Uterus (tissue), 2 donors: ENCODE measurements at regions not wholly inside any gene's neighbourhood (a gene's known extent, or its start where the extent isn't known, plus 50 kb on each side); places are given as distances from the start of the nearest gene placed in this dataset.

ENCODE experiments used
- POLR2A ChIP-seq, 2 donors: fragments of 450-650 bp; IDR thresholded peaks; one replicate each; pipeline ENCODE4 v1.6.1; 2016; ENCODE audit warnings: antibody characterized with exemption in 2 of 2, mild to moderate bottlenecking in 1 of 2, moderate library complexity in 1 of 2
- TF ChIP-seq, protein P1 (sequence below), 4 experiments: fragments of 200-600 bp in 2 of 4; fragments of 450-650 bp in 2 of 4; sonication (generic) in 2 of 4; IDR thresholded peaks; one replicate each; pipeline ENCODE4 v1.5.1; 2016 to 2019; ENCODE audit warnings: antibody characterized with exemption in 4 of 4, mild to moderate bottlenecking in 2 of 4, moderate library complexity in 1 of 4

DNA sequence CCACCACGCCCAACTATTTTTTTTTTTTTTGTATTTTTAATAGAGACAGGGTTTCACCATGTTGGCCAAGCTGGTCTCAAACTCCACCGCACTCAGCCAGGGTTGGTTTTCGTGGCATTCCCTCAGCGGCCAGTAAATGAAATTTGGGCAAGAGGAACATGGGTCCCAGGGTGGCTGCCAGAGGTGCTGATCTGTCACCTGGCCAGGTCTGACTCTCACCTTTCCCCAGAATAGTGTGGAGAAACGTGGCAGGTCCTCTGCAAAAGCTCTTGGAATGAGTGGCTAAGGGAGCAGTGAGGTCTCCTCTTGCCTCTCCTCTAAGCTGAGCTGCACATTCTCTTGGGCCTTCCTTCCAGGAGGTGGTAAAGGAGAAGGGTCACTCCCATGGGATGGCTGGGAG is 170.1 kb downstream of the IRX2 start:
- TF ChIP-seq, protein P1, sequence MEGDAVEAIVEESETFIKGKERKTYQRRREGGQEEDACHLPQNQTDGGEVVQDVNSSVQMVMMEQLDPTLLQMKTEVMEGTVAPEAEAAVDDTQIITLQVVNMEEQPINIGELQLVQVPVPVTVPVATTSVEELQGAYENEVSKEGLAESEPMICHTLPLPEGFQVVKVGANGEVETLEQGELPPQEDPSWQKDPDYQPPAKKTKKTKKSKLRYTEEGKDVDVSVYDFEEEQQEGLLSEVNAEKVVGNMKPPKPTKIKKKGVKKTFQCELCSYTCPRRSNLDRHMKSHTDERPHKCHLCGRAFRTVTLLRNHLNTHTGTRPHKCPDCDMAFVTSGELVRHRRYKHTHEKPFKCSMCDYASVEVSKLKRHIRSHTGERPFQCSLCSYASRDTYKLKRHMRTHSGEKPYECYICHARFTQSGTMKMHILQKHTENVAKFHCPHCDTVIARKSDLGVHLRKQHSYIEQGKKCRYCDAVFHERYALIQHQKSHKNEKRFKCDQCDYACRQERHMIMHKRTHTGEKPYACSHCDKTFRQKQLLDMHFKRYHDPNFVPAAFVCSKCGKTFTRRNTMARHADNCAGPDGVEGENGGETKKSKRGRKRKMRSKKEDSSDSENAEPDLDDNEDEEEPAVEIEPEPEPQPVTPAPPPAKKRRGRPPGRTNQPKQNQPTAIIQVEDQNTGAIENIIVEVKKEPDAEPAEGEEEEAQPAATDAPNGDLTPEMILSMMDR (IDR thresholded peaks at IDR 0.05): no peak
- no peak for TF ChIP-seq POLR2A (IDR thresholded peaks at IDR 0.05)
